CD14-positive monocyte (primary cell): ENCODE measurements at regions not wholly inside any gene's neighbourhood (a gene's known extent, or its start where the extent isn't known, plus 50 kb on each side); places are given as distances from the start of the nearest gene placed in this dataset.

Source experiments
- DNase-seq, 3 donors: peaks; one replicate each; pipeline ENCODE4 v3.0.0-alpha.2; 2011 to 2022
- H2AFZ ChIP-seq: 2 replicates; pipeline ENCODE4 v1.6.0; 2012; ENCODE audit warnings: mild to moderate bottlenecking, low read depth, low read length, inconsistent platforms; ENCODE audit not compliant: insufficient read depth, poor library complexity, severe bottlenecking
- H3K27ac ChIP-seq, 2 donors: 1 replicate in 1 of 2; 2 replicates in 1 of 2; pipeline ENCODE4 v1.5.1; 2012 to 2013; ENCODE audit warnings: low read length in 2 of 2, control low read depth in 1 of 2, inconsistent platforms in 1 of 2, low read depth in 1 of 2, mild to moderate bottlenecking in 1 of 2
- H3K27me3 ChIP-seq, 2 donors: one replicate each; pipeline versions ENCODE4 v1.6.0 to v1.6.1; 2011 to 2013; ENCODE audit warnings: low read length in 2 of 2; ENCODE audit not compliant: control insufficient read depth in 2 of 2, insufficient read depth in 2 of 2
- H3K36me3 ChIP-seq, 2 donors: replicated peaks in 1 of 2; 1 replicate in 1 of 2; 2 replicates in 1 of 2; pipeline versions ENCODE4 v1.5.1 to v1.6.1; 2012 to 2013; ENCODE audit warnings: low read length in 2 of 2, control low read depth in 1 of 2, inconsistent platforms in 1 of 2, mild to moderate bottlenecking in 1 of 2; ENCODE audit not compliant: insufficient read depth in 2 of 2, control insufficient read depth in 1 of 2
- H3K4me1 ChIP-seq, 2 donors: 1 replicate in 1 of 2; 2 replicates in 1 of 2; pipeline versions ENCODE4 v1.5.1 to v1.6.1; 2012 to 2013; ENCODE audit warnings: low read length in 2 of 2, control low read depth in 1 of 2, inconsistent platforms in 1 of 2, mild to moderate bottlenecking in 1 of 2, moderate library complexity in 1 of 2; ENCODE audit not compliant: insufficient read depth in 2 of 2, control insufficient read depth in 1 of 2
- H3K4me2 ChIP-seq: replicated peaks from 2 replicates; pipeline ENCODE3; 2012; ENCODE audit warnings: low read length, moderate library complexity, mild to moderate bottlenecking; ENCODE audit not compliant: poor library complexity, severe bottlenecking; ENCODE audit errors: extremely low read depth
- H3K4me3 ChIP-seq, 3 experiments: fragments of 200-600 bp in 1 of 3; sonication (generic) in 1 of 3; replicated peaks in 1 of 3; 1 replicate in 2 of 3; 2 replicates in 1 of 3; pipeline ENCODE4 v1.5.1; 2011 to 2013; ENCODE audit warnings: low read length in 3 of 3, mild to moderate bottlenecking in 3 of 3, control low read depth in 2 of 3, low read depth in 2 of 3, inconsistent platforms in 1 of 3, moderate library complexity in 1 of 3
- H3K79me2 ChIP-seq: 2 replicates; pipeline ENCODE4 v1.6.0; 2012; ENCODE audit warnings: mild to moderate bottlenecking, control low read depth, inconsistent platforms, low read length, moderate library complexity; ENCODE audit not compliant: insufficient read depth
- H3K9ac ChIP-seq: 2 replicates; pipeline ENCODE4 v1.6.0; 2017; ENCODE audit warnings: low read length, mild to moderate bottlenecking; ENCODE audit not compliant: insufficient read depth, poor library complexity, severe bottlenecking
- H3K9me3 ChIP-seq, 2 donors: replicated peaks in 1 of 2; 1 replicate in 1 of 2; 2 replicates in 1 of 2; pipeline versions ENCODE4 v1.5.1 to v1.6.1; 2012 to 2013; ENCODE audit warnings: low read length in 2 of 2, control low read depth in 1 of 2; ENCODE audit not compliant: control insufficient read depth in 1 of 2, insufficient read depth in 1 of 2
- H4K20me1 ChIP-seq: 2 replicates; pipeline ENCODE4 v1.6.0; 2012; ENCODE audit warnings: mild to moderate bottlenecking, low read length, control low read depth, moderate library complexity; ENCODE audit not compliant: insufficient read depth
- H3K27ac Mint-ChIP-seq, 7 donors: one replicate each; pipeline ENCODE4 v1.8.0; 2020; ENCODE audit warnings: mild to moderate bottlenecking in 7 of 7, mixed read lengths in 7 of 7, moderate library complexity in 6 of 7, inconsistent platforms in 2 of 7
- H3K27me3 Mint-ChIP-seq, 3 donors: one replicate each; pipeline ENCODE4 v1.8.0; 2021 to 2022; ENCODE audit warnings: low read depth in 3 of 3, mild to moderate bottlenecking in 3 of 3, mixed read lengths in 3 of 3, moderate library complexity in 3 of 3, inconsistent platforms in 1 of 3
- H3K36me3 Mint-ChIP-seq, 2 donors: one replicate each; pipeline ENCODE4 v1.8.0; 2020; ENCODE audit warnings: mixed read lengths in 2 of 2, inconsistent platforms in 1 of 2, mild to moderate bottlenecking in 1 of 2
- H3K4me1 Mint-ChIP-seq: one replicate; pipeline ENCODE4 v1.8.0; 2020; ENCODE audit warnings: mild to moderate bottlenecking, mixed read lengths
- H3K4me3 Mint-ChIP-seq, 2 donors: one replicate each; pipeline ENCODE4 v1.8.0; 2020; ENCODE audit warnings: mild to moderate bottlenecking in 2 of 2, mixed read lengths in 2 of 2, moderate library complexity in 1 of 2
- H3K9me3 Mint-ChIP-seq, 7 donors: one replicate each; pipeline ENCODE4 v1.8.0; 2020 to 2022; ENCODE audit warnings: mixed read lengths in 7 of 7, mild to moderate bottlenecking in 6 of 7, moderate library complexity in 6 of 7, inconsistent platforms in 2 of 7
- CTCF ChIP-seq: fragments of 200-600 bp; IDR thresholded peaks from one replicate; pipeline ENCODE4 v1.8.0; 2022; ENCODE audit warnings: antibody characterized with exemption, mild to moderate bottlenecking
- WGBS: methylation state at CpG from one replicate; pipeline ENCODE4 v1.1.5; 2013; ENCODE audit warnings: missing lambda C conversion rate; ENCODE audit not compliant: insufficient coverage; 5-methylcytosine and 5-hydroxymethylcytosine counted together
- intact Hi-C, 2 donors: fragments of 100-400 bp; cut with micrococcal nuclease; formaldehyde crosslinking; loops; one replicate each; pipeline versions ENCODE4 v1.15.0 to v1.15.1; 2023

GRCh38 chrX:127124871-127125270 lies 305.3 kb downstream of the PRR32 start:
- intact Hi-C loops, result no loop called here
- Histone ChIP-seq H3K4me2 (no peak overlapping the region), H3K79me2 (no peaks in the 10 kb centered on the region), H3K4me3 (no peak overlapping the region), H3K27ac (no peak overlapping the region), H3K4me1 (no peaks in the 10 kb centered on the region), H3K9me3 (peaks cover 3 to 14% of the 10 kb centered on the region in 2 donors), H3K9ac (no peak overlapping the region), H2AFZ (no peak overlapping the region), H4K20me1 (no peaks in the 10 kb centered on the region), H3K27me3 (no peaks in the 10 kb centered on the region), H3K36me3 (no peaks in the 10 kb centered on the region)
- DNase-seq, result no peak
- Mint-ChIP-seq H3K36me3 (no peaks in the 10 kb centered on the region), H3K9me3 (peaks cover 0 to 8% (median 0%) of the 10 kb centered on the region in 7 donors), H3K4me3 (no peak overlapping the region), H3K27me3 (no peaks in the 10 kb centered on the region), H3K4me1 (no peaks in the 10 kb centered on the region), H3K27ac (no peak overlapping the region)
- WGBS, result no CpG with 5 or more reads among the region's 2 CpGs
- no peak for TF ChIP-seq CTCF

- intact Hi-C loops, result no loop called here
- WGBS, result no CpG with 5 or more reads among the region's 5 CpGs
- Histone ChIP-seq H3K4me1 (no peaks in the 10 kb centered on the region), H3K4me2 (no peak overlapping the region), H2AFZ (no peak overlapping the region), H3K9ac (no peak overlapping the region), H3K79me2 (no peaks in the 10 kb centered on the region), H3K36me3 (no peaks in the 10 kb centered on the region), H4K20me1 (no peaks in the 10 kb centered on the region), H3K9me3 (peaks cover 3 to 14% of the 10 kb centered on the region in 2 donors), H3K27me3 (no peaks in the 10 kb centered on the region), H3K4me3 (no peak overlapping the region), H3K27ac (no peak overlapping the region)
- Mint-ChIP-seq H3K27ac (no peak overlapping the region), H3K4me3 (no peak overlapping the region), H3K27me3 (no peaks in the 10 kb centered on the region), H3K36me3 (no peaks in the 10 kb centered on the region), H3K9me3 (peaks cover 0 to 8% (median 0%) of the 10 kb centered on the region in 7 donors), H3K4me1 (no peaks in the 10 kb centered on the region)
- TF ChIP-seq CTCF, result no peak
- no peak for DNase-seq
Observed at GRCh38 chrX:127128282-127128681, 308.8 kb downstream of the PRR32 start.
